Tibial nerve (tissue), 4 donors: ENCODE measurements at regions not wholly inside any gene's neighbourhood (a gene's known extent, or its start where the extent isn't known, plus 50 kb on each side); places are given as distances from the start of the nearest gene placed in this dataset. TPM values are rescaled to one million over a fixed set of nuclear protein-coding genes. Genes with fewer than 3 reads are reported as not detected.

ENCODE experiments used
- DNase-seq, 2 donors: peaks; one replicate each; pipeline ENCODE4 v3.0.0-alpha.2; 2019; ENCODE audit warnings: low spot score in 2 of 2
- H3K27ac ChIP-seq, 4 donors: fragments of 200-600 bp; sonication (generic) in 3 of 4; one replicate each; pipeline ENCODE4 v1.5.1; 2017 to 2019; ENCODE audit warnings: mild to moderate bottlenecking in 1 of 4
- H3K27me3 ChIP-seq, 2 donors: fragments of 200-600 bp; sonication (generic) in 1 of 2; one replicate each; pipeline versions ENCODE4 v1.5.1 to v1.6.0; 2017 to 2019
- H3K36me3 ChIP-seq, 3 donors: fragments of 200-600 bp; sonication (generic); one replicate each; pipeline ENCODE4 v1.5.1; 2018 to 2019
- H3K4me1 ChIP-seq, 4 donors: fragments of 200-600 bp; sonication (generic) in 3 of 4; one replicate each; pipeline ENCODE4 v1.5.1; 2017 to 2019
- H3K4me3 ChIP-seq, 4 donors: fragments of 200-600 bp; sonication (generic) in 3 of 4; one replicate each; pipeline ENCODE4 v1.5.1; 2017 to 2019; ENCODE audit warnings: mild to moderate bottlenecking in 1 of 4, moderate library complexity in 1 of 4
- H3K9me3 ChIP-seq, 4 donors: fragments of 200-600 bp; sonication (generic) in 3 of 4; one replicate each; pipeline ENCODE4 v1.5.1; 2017 to 2019
- CTCF ChIP-seq, 5 experiments: fragments of 200-600 bp in 3 of 5; fragments of 450-650 bp in 2 of 5; sonication (generic) in 3 of 5; IDR thresholded peaks; one replicate each; pipeline ENCODE4 v1.5.1; 2016 to 2019; ENCODE audit warnings: antibody characterized with exemption in 5 of 5, mild to moderate bottlenecking in 3 of 5, moderate library complexity in 2 of 5
- EP300 ChIP-seq, 2 donors: sonication (generic); formaldehyde crosslinking; IDR thresholded peaks; one replicate each; pipeline ENCODE4 v1.6.1; 2017; ENCODE audit warnings: antibody characterized with exemption in 2 of 2, mild to moderate bottlenecking in 1 of 2
- POLR2A ChIP-seq, 2 donors: fragments of 450-650 bp; IDR thresholded peaks; one replicate each; pipeline ENCODE4 v1.6.1; 2017; ENCODE audit warnings: antibody characterized with exemption in 2 of 2, mild to moderate bottlenecking in 2 of 2, moderate library complexity in 2 of 2
- WGBS, 2 donors: methylation state at CpG; one replicate each; pipeline ENCODE4 v1.1.5; 2018; 5-methylcytosine and 5-hydroxymethylcytosine counted together
- small RNA-seq: library from RNA; depleted of rRNA; stranded (forward); fragments of <200 nt; gene quantifications from one replicate; pipeline ENCODE3, GENCODE V24; 2016

GRCh38 chr10:121422096-121422495, 176.1 kb downstream of the FGFR2 start:
- Histone ChIP-seq H3K27ac (no peak overlapping the region), H3K4me1 (no peaks in the 10 kb centered on the region), H3K4me3 (no peak overlapping the region), H3K27me3 (no peaks in the 10 kb centered on the region), H3K9me3 (peaks cover 0 to 6% (median 0%) of the 10 kb centered on the region in 4 donors), H3K36me3 (no peaks in the 10 kb centered on the region)
- WGBS, 2 donors, result 84 to 86% methylated on average over 7 of the region's 7 CpGs
- TF ChIP-seq EP300 (IDR thresholded peaks at IDR 0.05), result no peak
- DNase-seq, result no peak

GRCh38 chr10:121425623-121426022, 172.6 kb downstream of the FGFR2 start:
- no peak for DNase-seq
- TF ChIP-seq POLR2A (IDR thresholded peaks at IDR 0.05) (no peak), EP300 (IDR thresholded peaks at IDR 0.05) (no peak), CTCF (IDR thresholded peaks at IDR 0.05) (no peak)
- Histone ChIP-seq H3K27ac (no peak overlapping the region), H3K9me3 (no peaks in the 10 kb centered on the region), H3K4me3 (no peak overlapping the region), H3K4me1 (no peaks in the 10 kb centered on the region), H3K36me3 (no peaks in the 10 kb centered on the region), H3K27me3 (no peaks in the 10 kb centered on the region)
- 74 to 85% methylated on average over 4 of the region's 4 CpGs for WGBS, 2 donors

GRCh38 chr10:121426307-121426706, 171.9 kb downstream of the FGFR2 start:
- no peak for DNase-seq
- WGBS, 2 donors, result 77 to 83% methylated on average over 7 of the region's 7 CpGs
- Histone ChIP-seq H3K4me3 (no peak overlapping the region), H3K27ac (no peak overlapping the region), H3K27me3 (no peaks in the 10 kb centered on the region), H3K36me3 (no peaks in the 10 kb centered on the region), H3K9me3 (no peaks in the 10 kb centered on the region), H3K4me1 (no peaks in the 10 kb centered on the region)
- TF ChIP-seq CTCF (IDR thresholded peaks at IDR 0.05), result no peak
- TF ChIP-seq EP300 (IDR thresholded peaks at IDR 0.05), result no peak
- TF ChIP-seq POLR2A (IDR thresholded peaks at IDR 0.05), result no peak

Small RNA genes lying in the stretch of these regions (small RNA-seq; reads per million reads assigned to genes)
- gene RN7SKP167, result not detected
